ENCODE measurements at regions not wholly inside any gene's neighbourhood (a gene's known extent, or its start where the extent isn't known, plus 50 kb on each side); places are given as distances from the start of the nearest gene placed in this dataset.

- no peaks in the 10 kb centered on the region for H3K9me3 ChIP-seq (ENCODE audit: low read depth)
- no peak overlapping the region for H3K27ac ChIP-seq
- no peaks in the 10 kb centered on the region for H3K36me3 ChIP-seq
- no peak overlapping the region for H3K4me3 ChIP-seq
- peak in 1 of 2 donors; percentile 19 for DNase-seq (ENCODE audit: low read depth in 1 of 2, low spot score in 1 of 2)
- TF ChIP-seq, protein P1, sequence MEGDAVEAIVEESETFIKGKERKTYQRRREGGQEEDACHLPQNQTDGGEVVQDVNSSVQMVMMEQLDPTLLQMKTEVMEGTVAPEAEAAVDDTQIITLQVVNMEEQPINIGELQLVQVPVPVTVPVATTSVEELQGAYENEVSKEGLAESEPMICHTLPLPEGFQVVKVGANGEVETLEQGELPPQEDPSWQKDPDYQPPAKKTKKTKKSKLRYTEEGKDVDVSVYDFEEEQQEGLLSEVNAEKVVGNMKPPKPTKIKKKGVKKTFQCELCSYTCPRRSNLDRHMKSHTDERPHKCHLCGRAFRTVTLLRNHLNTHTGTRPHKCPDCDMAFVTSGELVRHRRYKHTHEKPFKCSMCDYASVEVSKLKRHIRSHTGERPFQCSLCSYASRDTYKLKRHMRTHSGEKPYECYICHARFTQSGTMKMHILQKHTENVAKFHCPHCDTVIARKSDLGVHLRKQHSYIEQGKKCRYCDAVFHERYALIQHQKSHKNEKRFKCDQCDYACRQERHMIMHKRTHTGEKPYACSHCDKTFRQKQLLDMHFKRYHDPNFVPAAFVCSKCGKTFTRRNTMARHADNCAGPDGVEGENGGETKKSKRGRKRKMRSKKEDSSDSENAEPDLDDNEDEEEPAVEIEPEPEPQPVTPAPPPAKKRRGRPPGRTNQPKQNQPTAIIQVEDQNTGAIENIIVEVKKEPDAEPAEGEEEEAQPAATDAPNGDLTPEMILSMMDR (IDR thresholded peaks at IDR 0.05; ENCODE audit: low read depth, low read length) = no peak
- H3K4me1 ChIP-seq (ENCODE audit: low read depth) = peaks cover 6% of the 10 kb centered on the region
- H3K27me3 ChIP-seq = peaks cover 23% of the 10 kb centered on the region
Measured at GRCh38 chr2:62569907-62570841, 64.2 kb upstream of the TMEM17 start.

GRCh38 chr2:62568983-62569837 is 63.2 kb upstream of the TMEM17 start:
- DNase-seq (ENCODE audit: low read depth in 1 of 2, low spot score in 1 of 2) = peak in 1 of 2 donors; percentile 49
- Histone ChIP-seq H3K36me3 (no peaks in the 10 kb centered on the region), H3K9me3 (ENCODE audit: low read depth) (no peaks in the 10 kb centered on the region), H3K4me3 (no peak overlapping the region), H3K4me1 (ENCODE audit: low read depth) (peaks cover 6% of the 10 kb centered on the region), H3K27ac (no peak overlapping the region), H3K27me3 (peaks cover 23% of the 10 kb centered on the region)
- TF ChIP-seq, protein P1 (IDR thresholded peaks at IDR 0.05; ENCODE audit: low read depth, low read length) = no peak

GRCh38 chr2:62568074-62568473 is 62.1 kb upstream of the TMEM17 start:
- H3K4me1 ChIP-seq (ENCODE audit: low read depth) = peaks cover 6% of the 10 kb centered on the region
- H3K4me3 ChIP-seq = no peak overlapping the region
- peak in 1 of 2 donors; percentile 6 for DNase-seq (ENCODE audit: low read depth in 1 of 2, low spot score in 1 of 2)
- H3K27ac ChIP-seq = no peak overlapping the region
- peaks cover 21% of the 10 kb centered on the region for H3K27me3 ChIP-seq
- TF ChIP-seq, protein P1 (IDR thresholded peaks at IDR 0.05; ENCODE audit: low read depth, low read length) = no peak
- no peaks in the 10 kb centered on the region for H3K9me3 ChIP-seq (ENCODE audit: low read depth)
- no peaks in the 10 kb centered on the region for H3K36me3 ChIP-seq

GRCh38 chr2:62567669-62568068 is 61.7 kb upstream of the TMEM17 start:
- H3K27me3 ChIP-seq = peaks cover 19% of the 10 kb centered on the region
- TF ChIP-seq, protein P1 (IDR thresholded peaks at IDR 0.05; ENCODE audit: low read depth, low read length) = no peak
- H3K36me3 ChIP-seq = no peaks in the 10 kb centered on the region
- H3K9me3 ChIP-seq (ENCODE audit: low read depth) = no peaks in the 10 kb centered on the region
- no peak for DNase-seq (ENCODE audit: low read depth in 1 of 2, low spot score in 1 of 2)
- peaks cover 6% of the 10 kb centered on the region for H3K4me1 ChIP-seq (ENCODE audit: low read depth)
- H3K27ac ChIP-seq = no peak overlapping the region
- no peak overlapping the region for H3K4me3 ChIP-seq

GRCh38 chr2:62566847-62567246 is 60.9 kb upstream of the TMEM17 start:
- DNase-seq (ENCODE audit: low read depth in 1 of 2, low spot score in 1 of 2) = no peak
- H3K9me3 ChIP-seq (ENCODE audit: low read depth) = no peaks in the 10 kb centered on the region
- H3K27me3 ChIP-seq = peaks cover 16% of the 10 kb centered on the region
- peaks cover 6% of the 10 kb centered on the region for H3K4me1 ChIP-seq (ENCODE audit: low read depth)
- TF ChIP-seq, protein P1 (IDR thresholded peaks at IDR 0.05; ENCODE audit: low read depth, low read length) = no peak
- H3K27ac ChIP-seq = no peak overlapping the region
- H3K36me3 ChIP-seq = no peaks in the 10 kb centered on the region
- no peak overlapping the region for H3K4me3 ChIP-seq

Measured in cardiac muscle cell (in vitro differentiated cells and primary cell).